Thyroid gland (tissue), 4 donors: ENCODE measurements at regions not wholly inside any gene's neighbourhood (a gene's known extent, or its start where the extent isn't known, plus 50 kb on each side); places are given as distances from the start of the nearest gene placed in this dataset.

Experiments used
- DNase-seq, 2 donors: peaks; one replicate each; pipeline ENCODE4 v3.0.0-alpha.2; 2019
- H3K27ac ChIP-seq, 3 donors: fragments of 200-600 bp; sonication (generic); 1 replicate in 2 of 3; 2 replicates in 1 of 3; pipeline ENCODE4 v1.5.1; 2016 to 2019; ENCODE audit warnings: mild to moderate bottlenecking in 1 of 3, moderate library complexity in 1 of 3
- H3K27me3 ChIP-seq: fragments of 200-600 bp; sonication (generic); one replicate; pipeline ENCODE4 v1.5.1; 2019
- H3K36me3 ChIP-seq, 2 donors: fragments of 200-600 bp; sonication (generic); one replicate each; pipeline ENCODE4 v1.5.1; 2016 to 2019
- H3K4me1 ChIP-seq, 2 donors: fragments of 200-600 bp; sonication (generic); one replicate each; pipeline ENCODE4 v1.5.1; 2017 to 2019
- H3K4me3 ChIP-seq, 3 donors: fragments of 200-600 bp; sonication (generic); replicated peaks in 1 of 3; 1 replicate in 2 of 3; 2 replicates in 1 of 3; pipeline ENCODE4 v1.5.1; 2016; ENCODE audit warnings: mild to moderate bottlenecking in 1 of 3
- H3K9me3 ChIP-seq: fragments of 200-600 bp; sonication (generic); one replicate; pipeline ENCODE4 v1.5.1; 2017
- POLR2A ChIP-seq, 2 donors: fragments of 450-650 bp; IDR thresholded peaks; one replicate each; pipeline ENCODE4 v1.6.1; 2017; ENCODE audit warnings: antibody characterized with exemption in 2 of 2, mild to moderate bottlenecking in 2 of 2, moderate library complexity in 1 of 2
- WGBS, 2 donors: methylation state at CpG; one replicate each; pipeline ENCODE4 v1.1.5; 2017; 5-methylcytosine and 5-hydroxymethylcytosine counted together
- intact Hi-C: fragments of 100-400 bp; cut with DNase I; formaldehyde crosslinking; loops from one replicate; pipeline ENCODE4 v1.15.1; 2023
- TF ChIP-seq, protein P1 (sequence below), 6 experiments: fragments of 200-600 bp in 3 of 6; fragments of 450-650 bp in 3 of 6; sonication (generic) in 3 of 6; IDR thresholded peaks; one replicate each; pipeline ENCODE4 v1.5.1; 2016 to 2019; ENCODE audit warnings: antibody characterized with exemption in 6 of 6, mild to moderate bottlenecking in 2 of 6, inconsistent platforms in 1 of 6, moderate library complexity in 1 of 6

DNA sequence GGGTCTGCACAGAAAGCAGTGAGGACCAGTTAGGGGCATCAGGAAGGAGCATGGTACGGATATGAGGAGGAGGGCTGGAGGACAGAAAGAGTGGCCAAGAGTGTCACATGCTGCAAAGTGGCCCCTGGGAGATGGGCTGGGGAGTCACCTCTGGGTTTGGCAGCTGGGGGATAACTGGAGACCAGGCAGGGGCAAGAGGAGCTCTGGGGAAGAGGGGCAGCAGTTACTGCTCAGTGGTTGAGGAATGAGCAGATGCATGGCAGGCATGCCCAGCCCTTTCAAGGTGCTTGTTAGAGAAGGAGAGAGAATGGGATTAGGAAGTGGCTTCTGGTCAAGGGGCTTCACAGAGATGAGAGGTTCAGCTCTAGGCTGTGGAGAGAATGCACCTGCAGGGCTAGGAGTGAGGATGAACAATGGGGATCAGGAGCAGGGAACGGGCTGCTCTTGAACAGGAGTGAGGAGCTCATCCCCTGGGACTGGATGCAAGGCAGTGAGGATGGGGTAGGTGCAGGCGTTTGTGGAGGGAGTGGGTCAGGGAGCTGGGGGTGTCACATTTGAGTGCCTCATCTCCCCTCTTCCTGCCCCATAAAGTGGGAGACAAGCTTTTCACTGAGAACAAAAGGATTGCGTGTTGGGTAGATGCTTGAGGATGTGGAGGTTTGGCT lies 127.5 kb downstream of the PAPOLA start:
- H3K36me3 ChIP-seq = no peaks in the 10 kb centered on the region
- 68 to 72% methylated on average over 4 of the region's 4 CpGs for WGBS, 2 donors
- intact Hi-C loops = no loop called here
- no peak overlapping the region for H3K27ac ChIP-seq
- DNase-seq = no peak
- no peaks in the 10 kb centered on the region for H3K9me3 ChIP-seq
- TF ChIP-seq POLR2A (IDR thresholded peaks at IDR 0.05) = no peak
- TF ChIP-seq, protein P1, sequence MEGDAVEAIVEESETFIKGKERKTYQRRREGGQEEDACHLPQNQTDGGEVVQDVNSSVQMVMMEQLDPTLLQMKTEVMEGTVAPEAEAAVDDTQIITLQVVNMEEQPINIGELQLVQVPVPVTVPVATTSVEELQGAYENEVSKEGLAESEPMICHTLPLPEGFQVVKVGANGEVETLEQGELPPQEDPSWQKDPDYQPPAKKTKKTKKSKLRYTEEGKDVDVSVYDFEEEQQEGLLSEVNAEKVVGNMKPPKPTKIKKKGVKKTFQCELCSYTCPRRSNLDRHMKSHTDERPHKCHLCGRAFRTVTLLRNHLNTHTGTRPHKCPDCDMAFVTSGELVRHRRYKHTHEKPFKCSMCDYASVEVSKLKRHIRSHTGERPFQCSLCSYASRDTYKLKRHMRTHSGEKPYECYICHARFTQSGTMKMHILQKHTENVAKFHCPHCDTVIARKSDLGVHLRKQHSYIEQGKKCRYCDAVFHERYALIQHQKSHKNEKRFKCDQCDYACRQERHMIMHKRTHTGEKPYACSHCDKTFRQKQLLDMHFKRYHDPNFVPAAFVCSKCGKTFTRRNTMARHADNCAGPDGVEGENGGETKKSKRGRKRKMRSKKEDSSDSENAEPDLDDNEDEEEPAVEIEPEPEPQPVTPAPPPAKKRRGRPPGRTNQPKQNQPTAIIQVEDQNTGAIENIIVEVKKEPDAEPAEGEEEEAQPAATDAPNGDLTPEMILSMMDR (IDR thresholded peaks at IDR 0.05) = no peak
- H3K4me1 ChIP-seq = no peaks in the 10 kb centered on the region
- H3K27me3 ChIP-seq = no peaks in the 10 kb centered on the region
- H3K4me3 ChIP-seq = no peak overlapping the region

DNA sequence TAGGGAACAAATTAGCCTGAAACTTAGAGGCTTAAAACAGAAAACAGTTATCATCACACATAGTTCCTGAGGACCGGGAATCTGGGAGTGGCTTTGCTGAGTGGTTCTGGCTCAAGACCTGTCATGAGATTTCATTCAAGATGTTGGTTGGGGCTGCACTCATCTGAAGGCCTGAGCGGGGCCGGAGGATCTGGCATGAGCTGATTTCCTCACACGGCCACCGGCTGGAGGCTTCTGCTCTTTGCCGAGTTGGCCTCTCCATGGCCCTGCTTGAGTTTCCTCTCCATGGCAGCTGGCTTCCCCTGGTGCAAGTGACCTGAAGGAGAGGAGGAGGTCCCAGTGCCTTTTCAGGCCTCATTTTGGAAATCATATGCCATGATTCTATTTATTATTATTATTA lies 128.1 kb downstream of the PAPOLA start:
- Histone ChIP-seq H3K36me3 (no peaks in the 10 kb centered on the region), H3K27me3 (no peaks in the 10 kb centered on the region), H3K9me3 (no peaks in the 10 kb centered on the region), H3K4me3 (no peak overlapping the region), H3K27ac (no peak overlapping the region), H3K4me1 (no peaks in the 10 kb centered on the region)
- no peak for DNase-seq
- intact Hi-C loops = no loop called here
- WGBS, 2 donors = 98% methylated on average over 6 of the region's 6 CpGs
- TF ChIP-seq POLR2A (IDR thresholded peaks at IDR 0.05) = no peak
- TF ChIP-seq, protein P1 (IDR thresholded peaks at IDR 0.05) = no peak

DNA sequence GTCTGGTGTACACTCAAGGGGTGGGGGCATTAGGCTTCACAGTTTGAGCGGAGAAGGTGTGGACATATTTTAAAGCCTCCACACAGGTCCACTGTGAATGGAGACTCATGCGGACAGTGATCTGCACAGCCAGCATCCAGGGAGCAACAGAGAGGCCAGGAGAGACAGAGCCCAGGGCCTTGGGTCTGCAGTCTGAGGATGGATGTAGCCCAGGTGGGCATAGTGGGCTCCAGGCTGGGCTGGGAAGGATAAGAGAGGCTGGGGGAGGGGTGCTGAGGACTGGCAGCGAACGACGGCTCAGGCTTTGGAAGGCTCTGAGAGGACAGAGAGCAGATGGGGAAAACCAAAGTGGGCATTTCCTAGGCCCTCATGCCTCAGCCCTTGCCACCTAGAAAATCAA lies 128.8 kb downstream of the PAPOLA start:
- TF ChIP-seq, protein P1 (IDR thresholded peaks at IDR 0.05) = no peak
- TF ChIP-seq POLR2A (IDR thresholded peaks at IDR 0.05) = no peak
- Histone ChIP-seq H3K4me1 (no peaks in the 10 kb centered on the region), H3K9me3 (no peaks in the 10 kb centered on the region), H3K4me3 (no peak overlapping the region), H3K27me3 (no peaks in the 10 kb centered on the region), H3K36me3 (no peaks in the 10 kb centered on the region), H3K27ac (no peak overlapping the region)
- intact Hi-C loops = no loop called here
- DNase-seq = no peak
- WGBS, 2 donors = 79 to 88% methylated on average over 5 of the region's 5 CpGs

- Histone ChIP-seq H3K4me3 (no peak overlapping the region), H3K4me1 (no peaks in the 10 kb centered on the region), H3K27ac (no peak overlapping the region), H3K9me3 (no peaks in the 10 kb centered on the region), H3K27me3 (no peaks in the 10 kb centered on the region), H3K36me3 (no peaks in the 10 kb centered on the region)
- DNase-seq = no peak
- 81 to 90% methylated on average over 7 to 11 of the region's 17 CpGs for WGBS, 2 donors
- TF ChIP-seq, protein P1 (IDR thresholded peaks at IDR 0.05) = no peak
- no peak for TF ChIP-seq POLR2A (IDR thresholded peaks at IDR 0.05)
- intact Hi-C loops = no loop called here
Measured at GRCh38 chr14:96631621-96632362, 129.6 kb downstream of the PAPOLA start.

GRCh38 chr14:96632363-96632758 lies 130.2 kb downstream of the PAPOLA start:
- H3K36me3 ChIP-seq = no peaks in the 10 kb centered on the region
- H3K27me3 ChIP-seq = no peaks in the 10 kb centered on the region
- H3K4me3 ChIP-seq = no peak overlapping the region
- DNase-seq = no peak
- H3K27ac ChIP-seq = no peak overlapping the region
- intact Hi-C loops = no loop called here
- no peaks in the 10 kb centered on the region for H3K9me3 ChIP-seq
- 63 to 76% methylated on average over 8 of the region's 8 CpGs for WGBS, 2 donors
- no peak for TF ChIP-seq POLR2A (IDR thresholded peaks at IDR 0.05)
- TF ChIP-seq, protein P1 (IDR thresholded peaks at IDR 0.05) = no peak
- no peaks in the 10 kb centered on the region for H3K4me1 ChIP-seq
